ENCODE measurements at regions not wholly inside any gene's neighbourhood (a gene's known extent, or its start where the extent isn't known, plus 50 kb on each side); places are given as distances from the start of the nearest gene placed in this dataset.

DNA sequence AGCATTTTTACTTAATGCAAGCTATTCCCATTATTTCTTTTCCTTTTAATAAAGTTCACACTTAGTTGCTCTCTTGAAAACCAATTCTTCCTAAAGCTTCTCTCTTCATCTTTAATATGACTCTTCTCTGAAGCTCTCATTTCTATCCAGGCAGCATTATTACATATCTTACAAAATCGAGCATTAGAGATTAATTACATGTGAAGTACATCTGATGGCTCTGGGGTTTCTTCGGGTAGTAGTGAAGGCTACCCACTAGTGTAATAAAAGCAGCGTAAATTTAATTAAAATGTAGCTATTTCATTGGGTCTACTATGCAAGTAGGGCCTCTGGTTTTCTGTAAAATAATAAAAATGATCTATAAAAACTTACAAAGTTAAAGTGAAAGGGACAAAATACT, 513.6 kb upstream of the DPH6 start:
- H3K4me3 ChIP-seq (ENCODE audit: low read depth, low read length): no peak overlapping the region
- no peak for DNase-seq (ENCODE audit: low read depth)
- TF ChIP-seq, protein P1, sequence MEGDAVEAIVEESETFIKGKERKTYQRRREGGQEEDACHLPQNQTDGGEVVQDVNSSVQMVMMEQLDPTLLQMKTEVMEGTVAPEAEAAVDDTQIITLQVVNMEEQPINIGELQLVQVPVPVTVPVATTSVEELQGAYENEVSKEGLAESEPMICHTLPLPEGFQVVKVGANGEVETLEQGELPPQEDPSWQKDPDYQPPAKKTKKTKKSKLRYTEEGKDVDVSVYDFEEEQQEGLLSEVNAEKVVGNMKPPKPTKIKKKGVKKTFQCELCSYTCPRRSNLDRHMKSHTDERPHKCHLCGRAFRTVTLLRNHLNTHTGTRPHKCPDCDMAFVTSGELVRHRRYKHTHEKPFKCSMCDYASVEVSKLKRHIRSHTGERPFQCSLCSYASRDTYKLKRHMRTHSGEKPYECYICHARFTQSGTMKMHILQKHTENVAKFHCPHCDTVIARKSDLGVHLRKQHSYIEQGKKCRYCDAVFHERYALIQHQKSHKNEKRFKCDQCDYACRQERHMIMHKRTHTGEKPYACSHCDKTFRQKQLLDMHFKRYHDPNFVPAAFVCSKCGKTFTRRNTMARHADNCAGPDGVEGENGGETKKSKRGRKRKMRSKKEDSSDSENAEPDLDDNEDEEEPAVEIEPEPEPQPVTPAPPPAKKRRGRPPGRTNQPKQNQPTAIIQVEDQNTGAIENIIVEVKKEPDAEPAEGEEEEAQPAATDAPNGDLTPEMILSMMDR (IDR thresholded peaks at IDR 0.05; ENCODE audit: low read depth, low read length, missing control alignments): no peak

- no peak overlapping the region for H3K4me3 ChIP-seq (ENCODE audit: low read depth, low read length)
- TF ChIP-seq, protein P1 (IDR thresholded peaks at IDR 0.05; ENCODE audit: low read depth, low read length, missing control alignments): no peak
- no peak for DNase-seq (ENCODE audit: low read depth)
Observed at GRCh38 chr15:36062357-36062756, 516.4 kb upstream of the DPH6 start.

DNA sequence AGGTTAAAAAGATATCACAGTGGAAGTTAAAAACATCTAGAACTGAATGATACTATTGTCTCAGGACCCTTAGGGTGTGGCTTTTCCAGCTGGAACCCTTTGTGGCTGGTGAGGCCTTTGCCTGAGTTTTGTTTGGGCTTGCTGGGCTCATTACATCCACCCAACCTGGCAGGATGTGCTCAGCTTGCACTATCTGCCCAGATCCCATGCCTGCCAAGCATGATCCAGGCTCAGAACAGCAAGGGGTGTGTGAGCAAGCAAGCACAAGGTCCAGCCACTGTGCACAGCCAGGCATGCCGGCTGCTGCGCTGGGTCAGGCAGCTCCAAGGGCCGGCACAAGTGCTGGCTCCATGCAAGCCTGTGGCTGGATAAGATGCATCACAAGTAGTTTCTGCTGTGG, 512.7 kb upstream of the CDIN1 start:
- DNase-seq (ENCODE audit: low read depth): no peak
- TF ChIP-seq, protein P1 (IDR thresholded peaks at IDR 0.05; ENCODE audit: low read depth, low read length, missing control alignments): no peak
- no peak overlapping the region for H3K4me3 ChIP-seq (ENCODE audit: low read depth, low read length)

- TF ChIP-seq, protein P1 (IDR thresholded peaks at IDR 0.05; ENCODE audit: low read depth, low read length, missing control alignments): no peak
- no peak overlapping the region for H3K4me3 ChIP-seq (ENCODE audit: low read depth, low read length)
- DNase-seq (ENCODE audit: low read depth): no peak
Observed at GRCh38 chr15:36067483-36068274, 511.7 kb upstream of the CDIN1 start.

- TF ChIP-seq, protein P1 (IDR thresholded peaks at IDR 0.05; ENCODE audit: low read depth, low read length, missing control alignments): no peak
- DNase-seq (ENCODE audit: low read depth): no peak
Observed at GRCh38 chr15:36075333-36075732, 504.1 kb upstream of the CDIN1 start.

DNA sequence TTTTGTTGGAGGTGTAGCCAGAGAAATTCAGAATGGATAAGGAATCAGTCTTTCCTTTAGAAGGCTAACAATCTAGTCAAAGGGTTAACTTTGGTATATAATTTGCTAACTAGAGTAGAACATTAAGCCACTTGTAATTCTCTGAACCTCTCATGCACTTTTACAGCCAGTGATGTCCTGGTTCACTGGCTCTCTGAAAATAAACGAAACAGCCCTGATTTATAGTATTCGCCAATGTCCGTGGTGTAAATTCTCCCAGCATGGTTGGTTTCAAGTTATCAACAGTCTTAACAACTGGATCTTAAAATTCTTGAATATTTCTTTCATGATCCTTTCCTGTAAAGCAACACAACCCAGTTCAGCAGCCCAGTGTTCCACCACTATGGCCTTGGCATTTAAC, 500.4 kb upstream of the CDIN1 start:
- TF ChIP-seq, protein P1 (IDR thresholded peaks at IDR 0.05; ENCODE audit: low read depth, low read length, missing control alignments): no peak
- no peak for DNase-seq (ENCODE audit: low read depth)
- no peak overlapping the region for H3K4me3 ChIP-seq (ENCODE audit: low read depth, low read length)

More at GRCh38 chr15:36075333-36075732, 504.1 kb upstream of the CDIN1 start:
- no peak overlapping the region for H3K4me3 ChIP-seq (ENCODE audit: low read depth, low read length)

DNA sequence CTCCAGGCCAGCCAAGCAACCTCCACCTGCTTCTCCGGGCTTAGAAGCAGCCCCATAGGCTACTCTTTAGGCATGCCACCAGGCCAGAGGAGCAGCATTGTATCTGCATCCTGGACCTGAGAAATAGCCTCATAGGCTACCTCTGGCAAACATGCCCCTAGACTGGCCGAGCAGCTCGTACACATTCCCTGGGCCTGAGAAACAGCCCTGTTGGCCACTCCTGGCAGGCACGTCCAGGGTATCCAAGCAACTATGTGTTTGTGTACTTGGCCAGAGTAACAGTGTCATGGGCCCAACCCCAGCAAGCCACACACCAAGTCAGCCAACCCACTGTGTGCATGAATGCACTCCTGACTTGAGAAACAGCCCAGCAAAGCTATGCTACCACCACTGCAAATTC, 498.7 kb upstream of the CDIN1 start:
- no peak overlapping the region for H3K4me3 ChIP-seq (ENCODE audit: low read depth, low read length)
- DNase-seq (ENCODE audit: low read depth): no peak
- TF ChIP-seq, protein P1 (IDR thresholded peaks at IDR 0.05; ENCODE audit: low read depth, low read length, missing control alignments): no peak
